GM13977 (cell line): ENCODE measurements at regions not wholly inside any gene's neighbourhood (a gene's known extent, or its start where the extent isn't known, plus 50 kb on each side); places are given as distances from the start of the nearest gene placed in this dataset.

Source experiments
- DNase-seq: peaks from one replicate; pipeline ENCODE4 v3.0.0; 2012; ENCODE audit warnings: low spot score
- CTCF ChIP-seq: IDR thresholded peaks from 2 replicates; pipeline ENCODE4 v1.5.1; 2012; ENCODE audit warnings: mild to moderate bottlenecking, control low read depth; ENCODE audit not compliant: insufficient read depth; ENCODE audit errors: extremely low read depth, missing control alignments
- in situ Hi-C: fragments of 300-500 bp; cut with MboI; formaldehyde crosslinking; loops from one replicate; pipeline ENCODE4 v1.12.0; 2022; ENCODE audit warnings: low sequenced_read_pairs, low pct_unique_long_range_greater_than_20kb, mixed read lengths, inconsistent platforms; ENCODE audit not compliant: unreplicated experiment

GRCh38 chr1:184322253-184322652, 64.6 kb upstream of the C1orf21 start:
- in situ Hi-C loops: no loop called here
- TF ChIP-seq CTCF: no peak
- no peak for DNase-seq

GRCh38 chr1:184324972-184325371, 61.9 kb upstream of the C1orf21 start:
- DNase-seq: no peak
- in situ Hi-C loops: no loop called here
- TF ChIP-seq CTCF: no peak

GRCh38 chr1:184326278-184326677, 60.6 kb upstream of the C1orf21 start:
- TF ChIP-seq CTCF: no peak
- DNase-seq: no peak
- in situ Hi-C loops: no loop called here

- in situ Hi-C loops: no loop called here
- TF ChIP-seq CTCF: no peak
- no peak for DNase-seq
These were observed 57.4 kb upstream of the C1orf21 start for GRCh38 chr1:184329245-184329953.

GRCh38 chr1:184329962-184330868, 56.6 kb upstream of the C1orf21 start:
- TF ChIP-seq CTCF: no peak
- DNase-seq: no peak
- in situ Hi-C loops: no loop called here

- in situ Hi-C loops: no loop called here
- DNase-seq: no peak
- TF ChIP-seq CTCF: no peak
These were observed 56.0 kb upstream of the C1orf21 start for GRCh38 chr1:184330875-184331274.
